HG03103 (cell line): ENCODE measurements at regions not wholly inside any gene's neighbourhood (a gene's known extent, or its start where the extent isn't known, plus 50 kb on each side); places are given as distances from the start of the nearest gene placed in this dataset.
"Not testable (repeated sequence)": the region's sequence is repeated elsewhere in the genome, so short reads cannot be mapped to it uniquely, and the experiment has no call there.

Experiments used
- ATAC-seq: cut with Tn5 transposase; IDR thresholded peaks from one replicate; pipeline ENCODE4 v1.9.1; 2021; ENCODE audit warnings: low read depth; ENCODE audit not compliant: unreplicated experiment

GRCh38 chr13:46498650-46499049 lies 54.3 kb upstream of the LRCH1 start:
- ATAC-seq = no peak

GRCh38 chr13:46496086-46496485 lies 56.9 kb upstream of the LRCH1 start:
- no peak for ATAC-seq

- no peak for ATAC-seq
Observed at GRCh38 chr13:46495651-46496050, 57.3 kb upstream of the LRCH1 start.

- ATAC-seq = no peak
Observed at GRCh38 chr13:46495066-46495465, 57.9 kb upstream of the LRCH1 start.

- no peak for ATAC-seq
Observed at GRCh38 chr13:46492946-46493345, 60.0 kb upstream of the LRCH1 start.

- no peak for ATAC-seq
Observed at GRCh38 chr13:46491641-46492040, 61.3 kb upstream of the LRCH1 start.

- ATAC-seq = not testable (repeated sequence)
Observed at GRCh38 chr13:46490713-46491112, 62.3 kb upstream of the LRCH1 start.

GRCh38 chr13:46490129-46490528 lies 62.8 kb upstream of the LRCH1 start:
- no peak for ATAC-seq

GRCh38 chr13:46489586-46490023 lies 63.4 kb upstream of the LRCH1 start:
- no peak for ATAC-seq

- no peak for ATAC-seq
Observed at GRCh38 chr13:46487748-46488147, 65.2 kb upstream of the LRCH1 start.

GRCh38 chr13:46486270-46486669 lies 66.7 kb upstream of the LRCH1 start:
- no peak for ATAC-seq

GRCh38 chr13:46484561-46484960 lies 68.4 kb upstream of the LRCH1 start:
- ATAC-seq = no peak

- no peak for ATAC-seq
Observed at GRCh38 chr13:46481166-46481565, 71.8 kb upstream of the LRCH1 start.

GRCh38 chr13:46480131-46480530 lies 72.8 kb upstream of the LRCH1 start:
- no peak for ATAC-seq

GRCh38 chr13:46479691-46480090 lies 73.3 kb upstream of the LRCH1 start:
- no peak for ATAC-seq

- ATAC-seq = no peak
Observed at GRCh38 chr13:46479283-46479682, 73.7 kb upstream of the LRCH1 start.

- no peak for ATAC-seq
Observed at GRCh38 chr13:46478651-46479050, 74.3 kb upstream of the LRCH1 start.

GRCh38 chr13:46476174-46476573 lies 76.8 kb upstream of the LRCH1 start:
- ATAC-seq = no peak

- no peak for ATAC-seq
Observed at GRCh38 chr13:46475541-46475991, 77.4 kb upstream of the LRCH1 start.

- ATAC-seq = no peak
Observed at GRCh38 chr13:46473806-46474205, 79.2 kb upstream of the LRCH1 start.

- ATAC-seq = no peak
Observed at GRCh38 chr13:46472384-46472783, 80.6 kb upstream of the LRCH1 start.

GRCh38 chr13:46469699-46470098 lies 82.6 kb upstream of the RUBCNL start:
- ATAC-seq = not testable (repeated sequence)
